22Rv1 (cell line): ENCODE measurements at regions not wholly inside any gene's neighbourhood (a gene's known extent, or its start where the extent isn't known, plus 50 kb on each side); places are given as distances from the start of the nearest gene placed in this dataset.

Experiments used
- CTCF ChIP-seq: fragments of 450-650 bp; IDR thresholded peaks from 2 replicates; pipeline ENCODE4 v1.5.1; 2017; ENCODE audit warnings: mild to moderate bottlenecking
- ZFX ChIP-seq: fragments of 450-650 bp; IDR thresholded peaks from 2 replicates; pipeline ENCODE4 v1.6.1; 2017; ENCODE audit warnings: antibody characterized with exemption, borderline replicate concordance

GRCh38 chr2:19702267-19702666, 199.5 kb downstream of the TTC32 start:
- TF ChIP-seq CTCF (no peak), ZFX (no peak)
